Ascending aorta (tissue), 2 donors: ENCODE measurements at regions not wholly inside any gene's neighbourhood (a gene's known extent, or its start where the extent isn't known, plus 50 kb on each side); places are given as distances from the start of the nearest gene placed in this dataset.

Source experiments
- DNase-seq, 2 donors: peaks; one replicate each; pipeline ENCODE4 v3.0.0-alpha.2; 2019; ENCODE audit warnings: low spot score in 2 of 2
- H3K27ac ChIP-seq, 2 donors: fragments of 200-600 bp; sonication (generic); one replicate each; pipeline ENCODE4 v1.5.1; 2016 to 2017; ENCODE audit warnings: mild to moderate bottlenecking in 1 of 2
- H3K27me3 ChIP-seq: fragments of 200-600 bp; sonication (generic); one replicate; pipeline ENCODE4 v1.5.1; 2017
- H3K36me3 ChIP-seq, 2 donors: fragments of 200-600 bp; sonication (generic); one replicate each; pipeline ENCODE4 v1.5.1; 2016
- H3K4me1 ChIP-seq, 2 donors: fragments of 200-600 bp; sonication (generic); one replicate each; pipeline ENCODE4 v1.5.1; 2016 to 2017; ENCODE audit warnings: mild to moderate bottlenecking in 1 of 2
- H3K4me3 ChIP-seq, 2 donors: fragments of 200-600 bp; sonication (generic); one replicate each; pipeline ENCODE4 v1.5.1; 2016 to 2017; ENCODE audit warnings: mild to moderate bottlenecking in 1 of 2
- H3K9me3 ChIP-seq, 2 donors: fragments of 200-600 bp; sonication (generic); one replicate each; pipeline ENCODE4 v1.5.1; 2016
- intact Hi-C: fragments of 100-400 bp; cut with DNase I; formaldehyde crosslinking; loops from one replicate; pipeline ENCODE4 v1.15.1; 2023
- TF ChIP-seq, protein P1 (sequence below), 3 experiments: fragments of 200-600 bp in 2 of 3; fragments of 450-650 bp in 1 of 3; sonication (generic) in 2 of 3; IDR thresholded peaks; one replicate each; pipeline ENCODE4 v1.5.1; 2016 to 2019; ENCODE audit warnings: antibody characterized with exemption in 3 of 3, mild to moderate bottlenecking in 1 of 3, moderate library complexity in 1 of 3

DNA sequence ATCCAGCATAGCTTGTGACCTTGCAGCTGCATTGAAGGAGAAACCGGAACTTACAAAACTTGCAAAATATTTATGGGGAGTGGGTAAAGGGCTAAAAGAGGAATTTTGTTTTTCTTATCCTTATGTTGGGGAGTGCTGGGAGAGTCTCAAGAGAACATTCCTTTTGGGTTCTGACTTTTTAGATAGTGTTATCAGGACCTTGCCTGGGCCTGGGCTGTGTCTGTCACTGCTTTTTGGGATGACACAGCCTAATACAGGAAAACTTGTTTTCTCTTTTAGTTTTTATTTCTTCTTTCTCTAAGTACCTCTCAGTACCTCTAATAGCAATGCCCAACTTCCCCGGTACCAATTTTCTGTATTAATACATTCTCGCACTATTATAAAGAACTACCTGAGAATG is 850.6 kb downstream of the RPS29 start:
- Histone ChIP-seq H3K36me3 (no peaks in the 10 kb centered on the region), H3K4me3 (no peak overlapping the region), H3K27me3 (no peaks in the 10 kb centered on the region), H3K27ac (no peak overlapping the region), H3K4me1 (no peaks in the 10 kb centered on the region), H3K9me3 (no peaks in the 10 kb centered on the region)
- DNase-seq: no peak
- intact Hi-C loops: no loop called here
- TF ChIP-seq, protein P1, sequence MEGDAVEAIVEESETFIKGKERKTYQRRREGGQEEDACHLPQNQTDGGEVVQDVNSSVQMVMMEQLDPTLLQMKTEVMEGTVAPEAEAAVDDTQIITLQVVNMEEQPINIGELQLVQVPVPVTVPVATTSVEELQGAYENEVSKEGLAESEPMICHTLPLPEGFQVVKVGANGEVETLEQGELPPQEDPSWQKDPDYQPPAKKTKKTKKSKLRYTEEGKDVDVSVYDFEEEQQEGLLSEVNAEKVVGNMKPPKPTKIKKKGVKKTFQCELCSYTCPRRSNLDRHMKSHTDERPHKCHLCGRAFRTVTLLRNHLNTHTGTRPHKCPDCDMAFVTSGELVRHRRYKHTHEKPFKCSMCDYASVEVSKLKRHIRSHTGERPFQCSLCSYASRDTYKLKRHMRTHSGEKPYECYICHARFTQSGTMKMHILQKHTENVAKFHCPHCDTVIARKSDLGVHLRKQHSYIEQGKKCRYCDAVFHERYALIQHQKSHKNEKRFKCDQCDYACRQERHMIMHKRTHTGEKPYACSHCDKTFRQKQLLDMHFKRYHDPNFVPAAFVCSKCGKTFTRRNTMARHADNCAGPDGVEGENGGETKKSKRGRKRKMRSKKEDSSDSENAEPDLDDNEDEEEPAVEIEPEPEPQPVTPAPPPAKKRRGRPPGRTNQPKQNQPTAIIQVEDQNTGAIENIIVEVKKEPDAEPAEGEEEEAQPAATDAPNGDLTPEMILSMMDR (IDR thresholded peaks at IDR 0.05): no peak

DNA sequence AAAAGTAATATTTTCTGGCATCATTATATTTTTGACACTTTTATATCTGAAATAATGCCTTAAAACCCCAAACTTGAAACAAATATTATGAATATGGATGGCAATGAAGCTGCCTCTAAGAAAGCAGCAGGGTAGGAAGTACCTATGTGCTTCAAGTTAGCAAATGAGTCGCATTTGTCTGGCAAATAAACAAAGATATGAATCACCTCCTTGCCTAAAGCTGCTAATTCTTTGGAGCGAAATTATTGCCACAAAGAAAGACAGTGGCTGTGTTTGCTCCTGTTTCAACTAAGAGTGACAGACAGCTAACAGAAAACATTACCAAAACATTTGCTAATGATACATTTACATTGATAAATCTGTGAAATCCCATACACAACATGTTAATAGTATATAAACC is 854.9 kb downstream of the RPS29 start:
- DNase-seq: no peak
- TF ChIP-seq, protein P1 (IDR thresholded peaks at IDR 0.05): no peak
- Histone ChIP-seq H3K27me3 (no peaks in the 10 kb centered on the region), H3K4me1 (peaks cover 0 to 6% of the 10 kb centered on the region in 2 donors), H3K36me3 (no peaks in the 10 kb centered on the region), H3K27ac (no peak overlapping the region), H3K9me3 (no peaks in the 10 kb centered on the region), H3K4me3 (no peak overlapping the region)
- intact Hi-C loops: no loop called here

DNA sequence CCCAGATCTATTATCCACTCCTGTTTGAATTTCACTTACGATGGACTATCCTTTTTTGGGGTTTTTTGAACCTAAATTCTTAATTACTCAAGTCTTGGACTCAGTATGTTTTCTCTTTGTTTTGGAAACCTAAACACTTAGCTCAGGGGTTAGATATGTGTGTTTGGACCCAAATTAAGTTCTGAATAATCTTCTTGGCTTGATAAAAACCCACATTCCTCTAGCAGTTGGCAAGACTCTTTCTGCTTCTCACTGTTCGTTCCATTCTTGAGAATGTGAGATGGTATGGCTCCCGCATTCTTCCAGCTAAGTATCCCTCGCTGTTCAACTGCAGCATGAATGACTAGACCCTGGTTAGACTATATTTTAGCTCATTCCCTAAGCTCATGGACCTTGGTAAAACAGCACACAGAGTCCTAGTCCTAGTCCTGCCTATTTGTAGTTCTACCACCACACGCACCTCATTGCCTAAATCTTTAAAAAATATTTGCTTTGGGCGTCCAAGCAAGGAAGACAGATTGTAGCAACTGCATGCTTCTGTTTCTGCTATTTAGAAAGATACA is 860.0 kb downstream of the RPS29 start:
- intact Hi-C loops: no loop called here
- TF ChIP-seq, protein P1 (IDR thresholded peaks at IDR 0.05): no peak

DNA sequence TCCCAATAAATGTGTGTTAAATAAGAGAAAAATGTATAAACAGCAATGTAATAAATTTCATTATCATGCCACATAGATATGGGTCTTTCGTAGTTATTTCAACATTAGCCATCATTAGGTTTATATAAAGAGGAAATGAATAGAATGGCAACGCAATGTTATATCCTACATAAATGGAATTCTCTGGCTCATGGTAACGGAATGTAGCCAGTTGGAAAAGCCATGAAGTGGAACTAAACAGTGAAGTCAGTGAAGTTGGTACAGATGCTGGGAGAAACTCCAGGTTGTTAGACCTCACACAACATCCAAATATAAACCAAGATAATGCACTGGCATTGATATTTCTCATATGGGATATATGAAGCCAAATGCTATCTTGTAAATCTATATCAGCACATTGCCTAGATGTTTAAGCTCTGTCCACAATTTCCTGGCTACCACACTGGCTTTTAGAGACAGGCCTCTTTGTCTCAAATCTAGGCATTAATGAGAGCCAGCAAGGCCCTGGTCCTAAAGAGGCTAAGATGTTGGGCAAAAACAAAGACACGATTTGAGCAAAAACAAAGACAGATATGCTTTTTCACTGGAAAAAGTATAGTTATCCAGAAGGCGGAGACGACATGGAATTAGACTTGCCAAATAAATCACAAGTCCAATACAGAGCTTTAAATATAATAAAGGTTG is 861.0 kb downstream of the RPS29 start:
- Histone ChIP-seq H3K36me3 (no peaks in the 10 kb centered on the region), H3K4me3 (no peak overlapping the region), H3K9me3 (no peaks in the 10 kb centered on the region), H3K27me3 (no peaks in the 10 kb centered on the region), H3K4me1 (peaks cover 0 to 24% of the 10 kb centered on the region in 2 donors), H3K27ac (peak overlapping the region; percentile 79 to 80)
- intact Hi-C loops: no loop called here
- no peak for DNase-seq
- TF ChIP-seq, protein P1 (IDR thresholded peaks at IDR 0.05): no peak

More for the DNA sequence above, 860.0 kb downstream of the RPS29 start:
- H3K36me3 ChIP-seq: no peaks in the 10 kb centered on the region
- H3K4me3 ChIP-seq: peak overlapping the region in 1 of 2 donors; percentile 13
- peak overlapping the region; percentile 79 to 80 for H3K27ac ChIP-seq
- no peaks in the 10 kb centered on the region for H3K9me3 ChIP-seq
- no peaks in the 10 kb centered on the region for H3K27me3 ChIP-seq
- peaks cover 0 to 24% of the 10 kb centered on the region in 2 donors for H3K4me1 ChIP-seq
- no peak for DNase-seq

DNA sequence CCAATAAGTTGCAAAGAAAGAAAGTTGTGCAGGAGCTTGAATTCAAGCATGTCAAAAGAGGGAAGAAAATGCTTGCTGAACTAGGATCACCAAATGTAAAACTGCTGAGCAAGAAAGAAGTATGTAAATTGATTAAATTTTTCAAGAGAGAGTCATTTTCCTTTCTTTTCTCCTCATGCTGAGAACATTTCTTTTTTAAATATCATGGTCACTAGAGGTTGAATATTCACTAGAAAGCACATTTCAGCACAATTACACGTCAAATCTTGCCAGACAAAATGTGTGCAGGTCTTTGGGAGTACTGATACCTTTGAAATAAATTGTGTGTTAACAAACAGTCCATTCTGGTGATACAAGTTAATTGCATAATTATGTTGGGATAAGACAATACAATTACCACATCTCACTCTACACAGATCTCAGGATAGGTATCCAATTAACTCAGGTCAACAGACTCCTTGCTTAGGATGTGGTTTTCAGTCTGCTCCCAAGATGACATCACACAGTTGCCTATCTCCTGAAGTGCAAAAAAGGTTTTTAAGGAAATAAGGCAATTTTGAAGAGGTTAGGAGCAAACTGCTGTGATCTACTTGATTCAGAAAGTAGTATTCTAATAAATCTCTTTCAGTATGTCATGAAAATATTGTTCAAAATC is 862.2 kb downstream of the RPS29 start:
- no peak for DNase-seq
- no peaks in the 10 kb centered on the region for H3K36me3 ChIP-seq
- TF ChIP-seq, protein P1 (IDR thresholded peaks at IDR 0.05): no peak
- H3K4me3 ChIP-seq: no peak overlapping the region
- intact Hi-C loops: no loop called here
- H3K27ac ChIP-seq: peak overlapping the region; percentile 79 to 80
- H3K4me1 ChIP-seq: peaks cover 0 to 24% of the 10 kb centered on the region in 2 donors
- no peaks in the 10 kb centered on the region for H3K27me3 ChIP-seq
- no peaks in the 10 kb centered on the region for H3K9me3 ChIP-seq
